ENCODE measurements at regions not wholly inside any gene's neighbourhood (a gene's known extent, or its start where the extent isn't known, plus 50 kb on each side); places are given as distances from the start of the nearest gene placed in this dataset.

GRCh38 chr4:19375931-19376330 lies 875.8 kb upstream of the SLIT2 start:
- Mint-ChIP-seq H3K4me1 (peaks cover 21% of the 10 kb centered on the region), H3K9me3 (no peaks in the 10 kb centered on the region), H3K36me3 (no peaks in the 10 kb centered on the region), H3K27ac (peak overlapping the region; percentile 36), H3K27me3 (ENCODE audit: low read depth) (no peaks in the 10 kb centered on the region), H3K4me3 (no peak overlapping the region)
- TF ChIP-seq CTCF (IDR thresholded peaks at IDR 0.05; ENCODE audit: unreplicated experiment) = no peak
- no peak for DNase-seq (ENCODE audit: low spot score in 2 of 2, unreplicated experiment in 2 of 2)

GRCh38 chr4:19375136-19375804 lies 876.4 kb upstream of the SLIT2 start:
- no peak for TF ChIP-seq CTCF (IDR thresholded peaks at IDR 0.05; ENCODE audit: unreplicated experiment)
- Mint-ChIP-seq H3K4me1 (peaks cover 21% of the 10 kb centered on the region), H3K9me3 (no peaks in the 10 kb centered on the region), H3K27ac (peak overlapping the region; percentile 36), H3K27me3 (ENCODE audit: low read depth) (no peaks in the 10 kb centered on the region), H3K36me3 (no peaks in the 10 kb centered on the region), H3K4me3 (no peak overlapping the region)
- no peak for DNase-seq (ENCODE audit: low spot score in 2 of 2, unreplicated experiment in 2 of 2)

- H3K4me1 Mint-ChIP-seq = peaks cover 21% of the 10 kb centered on the region
- H3K9me3 Mint-ChIP-seq = no peaks in the 10 kb centered on the region
- no peak overlapping the region for H3K27ac Mint-ChIP-seq
- no peak for DNase-seq (ENCODE audit: low spot score in 2 of 2, unreplicated experiment in 2 of 2)
- no peak overlapping the region for H3K4me3 Mint-ChIP-seq
- H3K27me3 Mint-ChIP-seq (ENCODE audit: low read depth) = no peaks in the 10 kb centered on the region
- TF ChIP-seq CTCF (IDR thresholded peaks at IDR 0.05; ENCODE audit: unreplicated experiment) = no peak
- no peaks in the 10 kb centered on the region for H3K36me3 Mint-ChIP-seq
Measured at GRCh38 chr4:19372390-19372789, 879.3 kb upstream of the SLIT2 start.

GRCh38 chr4:19368800-19369199 lies 882.9 kb upstream of the SLIT2 start:
- no peaks in the 10 kb centered on the region for H3K36me3 Mint-ChIP-seq
- no peak overlapping the region for H3K4me3 Mint-ChIP-seq
- H3K27me3 Mint-ChIP-seq (ENCODE audit: low read depth) = no peaks in the 10 kb centered on the region
- peaks cover 2% of the 10 kb centered on the region for H3K4me1 Mint-ChIP-seq
- no peak overlapping the region for H3K27ac Mint-ChIP-seq
- no peak for DNase-seq (ENCODE audit: low spot score in 2 of 2, unreplicated experiment in 2 of 2)
- no peak for TF ChIP-seq CTCF (IDR thresholded peaks at IDR 0.05; ENCODE audit: unreplicated experiment)
- H3K9me3 Mint-ChIP-seq = no peaks in the 10 kb centered on the region

GRCh38 chr4:19366916-19367315 lies 884.8 kb upstream of the SLIT2 start:
- no peak for TF ChIP-seq CTCF (IDR thresholded peaks at IDR 0.05; ENCODE audit: unreplicated experiment)
- no peaks in the 10 kb centered on the region for H3K36me3 Mint-ChIP-seq
- H3K27ac Mint-ChIP-seq = no peak overlapping the region
- no peaks in the 10 kb centered on the region for H3K4me1 Mint-ChIP-seq
- no peak overlapping the region for H3K4me3 Mint-ChIP-seq
- no peak for DNase-seq (ENCODE audit: low spot score in 2 of 2, unreplicated experiment in 2 of 2)
- no peaks in the 10 kb centered on the region for H3K27me3 Mint-ChIP-seq (ENCODE audit: low read depth)
- no peaks in the 10 kb centered on the region for H3K9me3 Mint-ChIP-seq

GRCh38 chr4:19358015-19358414 lies 893.7 kb upstream of the SLIT2 start:
- no peaks in the 10 kb centered on the region for H3K27me3 Mint-ChIP-seq (ENCODE audit: low read depth)
- no peaks in the 10 kb centered on the region for H3K36me3 Mint-ChIP-seq
- H3K27ac Mint-ChIP-seq = no peak overlapping the region
- no peak overlapping the region for H3K4me3 Mint-ChIP-seq
- no peak for DNase-seq (ENCODE audit: low spot score in 2 of 2, unreplicated experiment in 2 of 2)
- no peaks in the 10 kb centered on the region for H3K4me1 Mint-ChIP-seq
- TF ChIP-seq CTCF (IDR thresholded peaks at IDR 0.05; ENCODE audit: unreplicated experiment) = no peak
- peaks cover 9% of the 10 kb centered on the region for H3K9me3 Mint-ChIP-seq
